ENCODE measurements at regions not wholly inside any gene's neighbourhood (a gene's known extent, or its start where the extent isn't known, plus 50 kb on each side); places are given as distances from the start of the nearest gene placed in this dataset.

DNA sequence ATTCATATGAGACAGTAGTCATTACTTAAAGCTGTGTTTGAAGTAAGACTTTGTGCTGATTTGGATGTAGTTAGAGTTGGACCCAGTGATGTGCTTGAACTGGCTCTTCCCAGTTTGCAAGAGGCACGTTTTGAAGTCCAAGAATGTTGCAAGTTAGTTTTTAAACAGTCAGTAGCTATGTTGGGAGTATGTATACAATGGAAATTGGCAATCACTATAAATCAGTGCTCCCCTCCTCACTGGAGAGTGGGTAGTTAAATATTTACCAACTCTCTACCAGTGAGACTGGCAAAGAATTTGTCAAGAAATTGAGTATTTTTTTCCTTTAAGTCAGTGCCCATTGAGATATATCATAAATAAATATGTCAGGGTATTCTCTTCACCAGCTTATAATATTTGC lies 191.9 kb upstream of the SPRY1 start:
- in situ Hi-C loops (cut with MboI; ENCODE audit: low sequenced_read_pairs in 4 of 4) = no loop called here
- Histone ChIP-seq H3K27ac (no peak overlapping the region), H3K4me3 (no peak overlapping the region), H3K4me1 (no peaks in the 10 kb centered on the region), H3K36me3 (no peaks in the 10 kb centered on the region), H3K9me3 (no peaks in the 10 kb centered on the region), H3K27me3 (no peaks in the 10 kb centered on the region)
- intact Hi-C loops (cut with DNase I; ENCODE audit: low total_unique reads) = no loop called here
- DNase-seq (no peak), ATAC-seq (no peak)
- TF ChIP-seq, protein P1, sequence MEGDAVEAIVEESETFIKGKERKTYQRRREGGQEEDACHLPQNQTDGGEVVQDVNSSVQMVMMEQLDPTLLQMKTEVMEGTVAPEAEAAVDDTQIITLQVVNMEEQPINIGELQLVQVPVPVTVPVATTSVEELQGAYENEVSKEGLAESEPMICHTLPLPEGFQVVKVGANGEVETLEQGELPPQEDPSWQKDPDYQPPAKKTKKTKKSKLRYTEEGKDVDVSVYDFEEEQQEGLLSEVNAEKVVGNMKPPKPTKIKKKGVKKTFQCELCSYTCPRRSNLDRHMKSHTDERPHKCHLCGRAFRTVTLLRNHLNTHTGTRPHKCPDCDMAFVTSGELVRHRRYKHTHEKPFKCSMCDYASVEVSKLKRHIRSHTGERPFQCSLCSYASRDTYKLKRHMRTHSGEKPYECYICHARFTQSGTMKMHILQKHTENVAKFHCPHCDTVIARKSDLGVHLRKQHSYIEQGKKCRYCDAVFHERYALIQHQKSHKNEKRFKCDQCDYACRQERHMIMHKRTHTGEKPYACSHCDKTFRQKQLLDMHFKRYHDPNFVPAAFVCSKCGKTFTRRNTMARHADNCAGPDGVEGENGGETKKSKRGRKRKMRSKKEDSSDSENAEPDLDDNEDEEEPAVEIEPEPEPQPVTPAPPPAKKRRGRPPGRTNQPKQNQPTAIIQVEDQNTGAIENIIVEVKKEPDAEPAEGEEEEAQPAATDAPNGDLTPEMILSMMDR (IDR thresholded peaks at IDR 0.05 in 4 of 5, conservative IDR thresholded peaks at IDR 0.05 in 1 of 5) = no peak
- TF ChIP-seq POLR2A (IDR thresholded peaks at IDR 0.05) = no peak

DNA sequence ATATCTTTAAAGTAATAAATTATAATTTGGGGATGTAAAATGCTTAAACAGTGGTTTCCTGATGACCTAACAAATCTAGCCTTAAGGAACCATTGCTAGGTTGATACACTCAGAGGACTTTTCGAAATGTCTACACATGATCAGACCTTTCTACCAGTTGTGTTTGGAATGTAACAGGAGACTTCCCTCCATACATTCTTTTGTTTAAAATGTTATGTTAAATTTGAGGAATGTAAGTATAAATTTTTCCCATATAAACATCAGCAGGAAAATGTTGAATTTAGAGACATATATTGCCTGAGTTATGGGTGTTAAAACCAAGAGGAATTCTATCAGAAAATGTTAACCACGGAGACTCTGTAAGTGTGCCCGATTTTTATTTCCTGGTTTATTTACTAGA lies 190.6 kb upstream of the SPRY1 start:
- no peak for DNase-seq
- no peak for ATAC-seq
- H3K36me3 ChIP-seq = no peaks in the 10 kb centered on the region

DNA sequence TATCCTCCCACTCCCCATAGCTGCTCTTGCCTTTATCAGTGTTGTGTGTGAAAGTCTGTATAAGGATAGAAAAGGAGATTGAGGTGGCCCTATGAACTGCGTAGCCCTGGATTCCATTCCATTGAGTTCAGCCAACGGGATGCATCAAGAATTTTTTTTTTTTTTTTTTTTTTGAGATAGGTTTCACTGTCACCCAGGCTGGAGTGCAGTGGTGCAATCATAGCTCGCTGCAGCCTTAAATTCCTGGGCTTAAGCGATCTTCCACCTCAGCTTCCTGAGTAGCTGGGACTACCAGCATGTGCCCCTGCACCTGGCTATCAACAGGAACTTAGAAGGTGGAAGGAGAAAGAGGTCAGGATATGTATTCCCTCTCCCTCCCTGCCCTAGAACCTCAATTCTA lies 187.2 kb upstream of the SPRY1 start:
- no peak overlapping the region for H3K4me3 ChIP-seq
- in situ Hi-C loops (cut with MboI; ENCODE audit: low sequenced_read_pairs in 4 of 4) = no loop called here
- TF ChIP-seq, protein P1 (IDR thresholded peaks at IDR 0.05 in 4 of 5, conservative IDR thresholded peaks at IDR 0.05 in 1 of 5) = no peak
- no peak for TF ChIP-seq POLR2A (IDR thresholded peaks at IDR 0.05)
- no peaks in the 10 kb centered on the region for H3K4me1 ChIP-seq
- no peaks in the 10 kb centered on the region for H3K27me3 ChIP-seq
- H3K27ac ChIP-seq = no peak overlapping the region
- no peaks in the 10 kb centered on the region for H3K36me3 ChIP-seq
- no peak for DNase-seq
- no peak for ATAC-seq
- intact Hi-C loops (cut with DNase I; ENCODE audit: low total_unique reads) = no loop called here
- no peaks in the 10 kb centered on the region for H3K9me3 ChIP-seq

More for the DNA sequence above, 190.6 kb upstream of the SPRY1 start:
- Histone ChIP-seq H3K27ac (no peak overlapping the region), H3K4me3 (no peak overlapping the region), H3K27me3 (no peaks in the 10 kb centered on the region), H3K9me3 (no peaks in the 10 kb centered on the region), H3K4me1 (no peaks in the 10 kb centered on the region)
- intact Hi-C loops (cut with DNase I; ENCODE audit: low total_unique reads) (no loop called here), in situ Hi-C loops (cut with MboI; ENCODE audit: low sequenced_read_pairs in 4 of 4) (no loop called here)
- no peak for TF ChIP-seq POLR2A (IDR thresholded peaks at IDR 0.05)
- TF ChIP-seq, protein P1 (IDR thresholded peaks at IDR 0.05 in 4 of 5, conservative IDR thresholded peaks at IDR 0.05 in 1 of 5) = no peak

DNA sequence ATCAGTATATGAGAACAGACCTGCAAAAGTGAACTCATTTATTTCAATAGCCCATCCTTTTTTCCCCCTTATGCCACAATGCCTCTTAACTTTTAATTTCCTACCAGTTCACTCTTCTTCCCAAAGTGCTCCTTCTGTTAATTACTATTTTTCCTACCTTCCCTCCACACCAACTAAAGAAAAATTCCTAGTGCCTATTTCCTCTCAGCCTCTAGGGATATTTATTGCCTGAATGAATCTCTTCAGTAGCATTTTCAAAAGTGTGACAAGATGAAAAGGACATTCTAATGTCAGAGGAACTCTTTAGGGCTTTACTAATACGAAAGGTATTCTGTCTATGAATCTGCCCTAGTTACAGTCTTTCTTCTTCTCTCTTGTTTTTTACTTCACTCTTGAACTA lies 181.1 kb upstream of the SPRY1 start:
- intact Hi-C loops (cut with DNase I; ENCODE audit: low total_unique reads) = no loop called here
- ATAC-seq = no peak
- no peaks in the 10 kb centered on the region for H3K36me3 ChIP-seq
- in situ Hi-C loops (cut with MboI; ENCODE audit: low sequenced_read_pairs in 4 of 4) = no loop called here
- no peaks in the 10 kb centered on the region for H3K4me1 ChIP-seq
- DNase-seq = no peak
- H3K27ac ChIP-seq = no peak overlapping the region
- TF ChIP-seq POLR2A (IDR thresholded peaks at IDR 0.05) = no peak
- TF ChIP-seq, protein P1 (IDR thresholded peaks at IDR 0.05 in 4 of 5, conservative IDR thresholded peaks at IDR 0.05 in 1 of 5) = no peak
- no peak overlapping the region for H3K4me3 ChIP-seq
- H3K27me3 ChIP-seq = no peaks in the 10 kb centered on the region
- H3K9me3 ChIP-seq = no peaks in the 10 kb centered on the region

DNA sequence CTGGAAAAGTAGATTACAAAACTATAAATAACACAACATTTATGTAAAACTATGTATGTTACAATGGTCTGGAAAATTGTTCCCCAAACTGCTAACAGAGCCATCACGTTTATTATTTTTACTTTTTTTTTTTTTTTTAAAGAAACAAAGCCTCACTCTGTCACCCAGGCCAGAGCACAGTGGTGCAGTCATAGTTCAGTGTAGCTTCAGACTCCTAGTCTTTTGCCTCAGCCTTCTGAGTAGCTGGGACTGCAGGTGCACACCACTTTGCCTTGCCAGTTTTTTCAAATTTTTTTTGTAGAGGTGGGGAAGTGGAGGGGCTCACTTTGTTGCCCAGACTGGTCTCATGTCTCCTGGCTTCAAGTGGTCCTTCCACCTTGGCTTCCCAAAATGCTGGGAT lies 180.1 kb upstream of the SPRY1 start:
- no peak for ATAC-seq

More for the DNA sequence above, 180.1 kb upstream of the SPRY1 start:
- no peak for DNase-seq
- intact Hi-C loops (cut with DNase I; ENCODE audit: low total_unique reads) (no loop called here), in situ Hi-C loops (cut with MboI; ENCODE audit: low sequenced_read_pairs in 4 of 4) (no loop called here)
- Histone ChIP-seq H3K27me3 (no peaks in the 10 kb centered on the region), H3K36me3 (no peaks in the 10 kb centered on the region), H3K27ac (no peak overlapping the region), H3K4me1 (no peaks in the 10 kb centered on the region), H3K4me3 (no peak overlapping the region), H3K9me3 (no peaks in the 10 kb centered on the region)
- TF ChIP-seq POLR2A (IDR thresholded peaks at IDR 0.05) = no peak
- TF ChIP-seq, protein P1 (IDR thresholded peaks at IDR 0.05 in 4 of 5, conservative IDR thresholded peaks at IDR 0.05 in 1 of 5) = no peak

Measured in gastrocnemius medialis (tissue), 4 donors.